Bone marrow (tissue), 2 donors: ENCODE measurements at regions not wholly inside any gene's neighbourhood (a gene's known extent, or its start where the extent isn't known, plus 50 kb on each side); places are given as distances from the start of the nearest gene placed in this dataset.
"Not testable (repeated sequence)": the region's sequence is repeated elsewhere in the genome, so short reads cannot be mapped to it uniquely, and the experiment has no call there.

ENCODE experiments used
- DNase-seq, 2 donors: peaks; one replicate each; lab custom pipeline; 2025; lab: John Stamatoyannopoulos, UW

DNA sequence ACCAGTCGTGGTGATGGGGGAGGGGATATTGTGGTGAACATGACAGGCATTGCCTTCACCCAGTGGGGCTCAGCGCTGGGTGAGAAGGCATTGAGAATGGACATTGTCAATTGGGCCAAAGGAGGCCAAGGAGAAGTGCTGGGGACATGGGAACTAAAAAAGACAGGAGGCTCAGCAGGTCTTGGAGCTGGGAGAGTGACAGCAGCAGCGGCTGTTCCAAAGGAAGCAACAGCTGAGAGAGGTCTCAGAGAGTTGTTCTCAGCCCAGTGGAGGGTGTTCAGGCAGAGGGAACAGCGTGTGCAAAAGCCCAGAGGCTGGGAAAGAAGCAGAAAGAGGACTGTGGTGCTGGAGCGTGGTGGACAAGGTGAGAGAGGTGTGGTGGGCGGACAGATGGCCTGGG is 56.6 kb upstream of the ASNS start:
- DNase-seq: not testable (repeated sequence)

DNA sequence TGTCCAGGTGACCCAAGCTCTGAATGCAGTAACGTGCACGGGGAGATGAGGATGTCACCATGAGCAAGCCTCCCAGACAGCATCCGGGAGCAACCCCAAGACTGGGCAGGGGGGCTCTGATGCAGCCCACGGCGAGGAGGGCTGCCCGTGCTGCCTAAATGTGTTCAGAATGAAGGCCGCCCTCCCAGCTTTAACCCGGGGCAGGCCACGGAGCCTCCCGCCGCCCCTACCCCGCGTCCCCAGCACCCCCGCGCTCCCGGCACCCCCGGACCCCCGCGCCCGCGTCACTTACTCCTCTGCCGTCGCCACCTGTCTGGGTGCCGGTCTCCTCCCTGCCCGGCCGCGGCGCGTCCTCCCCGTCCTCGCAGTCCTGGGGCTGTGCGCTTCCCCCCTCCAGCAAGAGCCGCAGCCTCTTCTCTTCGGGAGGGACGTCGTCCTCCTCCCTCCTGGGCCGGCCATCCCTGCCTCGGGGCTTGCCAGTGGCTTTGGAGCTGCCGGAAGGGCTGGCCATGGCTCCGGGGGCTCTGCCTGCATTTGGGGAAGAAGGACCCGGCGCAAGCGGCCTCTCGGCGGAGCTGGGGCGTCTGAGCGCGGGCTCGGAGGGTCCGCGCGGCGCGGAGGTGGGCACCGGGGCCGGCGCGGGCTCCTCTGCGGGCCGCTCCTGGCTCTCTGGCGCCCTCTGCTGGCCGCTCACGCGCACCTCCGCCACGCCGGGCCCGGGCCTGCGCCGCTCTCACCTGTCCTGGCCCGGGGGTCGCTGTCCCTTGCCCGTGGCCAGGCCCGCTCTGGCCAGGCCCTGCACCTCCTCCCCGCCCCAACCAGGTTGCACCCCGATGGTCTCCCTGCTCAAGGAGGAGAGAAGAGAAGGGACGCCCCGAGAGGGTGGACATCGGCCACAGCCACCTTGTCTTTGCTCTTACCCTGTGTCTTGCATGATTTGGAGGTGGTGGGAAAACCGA is 55.9 kb upstream of the ASNS start:
- peak; percentile 9 to 10 for DNase-seq
